ENCODE measurements at regions not wholly inside any gene's neighbourhood (a gene's known extent, or its start where the extent isn't known, plus 50 kb on each side); places are given as distances from the start of the nearest gene placed in this dataset.

GRCh38 chr4:62199291-62199810 lies 999.2 kb downstream of the ADGRL3 start:
- Histone ChIP-seq H3K4me1 (no peaks in the 10 kb centered on the region), H3K27me3 (no peaks in the 10 kb centered on the region), H3K27ac (no peak overlapping the region), H3K4me3 (no peak overlapping the region), H3K36me3 (no peaks in the 10 kb centered on the region), H3K9me3 (no peaks in the 10 kb centered on the region)
- DNase-seq (ENCODE audit: extremely low spot score in 2 of 2) = no peak
- intact Hi-C loops (cut with DNase I) = no loop called here
- no peak for TF ChIP-seq POLR2A (IDR thresholded peaks at IDR 0.05)
- TF ChIP-seq CTCF (IDR thresholded peaks at IDR 0.05) = no peak
- no peak for TF ChIP-seq POLR2AphosphoS5 (IDR thresholded peaks at IDR 0.05; ENCODE audit: insufficient read depth in 1 of 2, low read depth in 1 of 2)

GRCh38 chr4:62196338-62196737 lies 996.2 kb downstream of the ADGRL3 start:
- no peak for DNase-seq (ENCODE audit: extremely low spot score in 2 of 2)
- intact Hi-C loops (cut with DNase I) = no loop called here
- Histone ChIP-seq H3K4me3 (no peak overlapping the region), H3K36me3 (no peaks in the 10 kb centered on the region), H3K27me3 (no peaks in the 10 kb centered on the region), H3K4me1 (no peaks in the 10 kb centered on the region), H3K27ac (no peak overlapping the region), H3K9me3 (no peaks in the 10 kb centered on the region)
- TF ChIP-seq POLR2A (IDR thresholded peaks at IDR 0.05) (no peak), POLR2AphosphoS5 (IDR thresholded peaks at IDR 0.05; ENCODE audit: insufficient read depth in 1 of 2, low read depth in 1 of 2) (no peak), CTCF (IDR thresholded peaks at IDR 0.05) (no peak)

GRCh38 chr4:62194342-62194741 lies 994.2 kb downstream of the ADGRL3 start:
- intact Hi-C loops (cut with DNase I) = no loop called here

GRCh38 chr4:62193761-62194160 lies 993.6 kb downstream of the ADGRL3 start:
- TF ChIP-seq POLR2A (IDR thresholded peaks at IDR 0.05) (no peak), POLR2AphosphoS5 (IDR thresholded peaks at IDR 0.05; ENCODE audit: insufficient read depth in 1 of 2, low read depth in 1 of 2) (no peak), CTCF (IDR thresholded peaks at IDR 0.05) (no peak)
- Histone ChIP-seq H3K27ac (no peak overlapping the region), H3K36me3 (no peaks in the 10 kb centered on the region)

More at GRCh38 chr4:62194342-62194741, 994.2 kb downstream of the ADGRL3 start:
- H3K36me3 ChIP-seq = no peaks in the 10 kb centered on the region
- H3K27me3 ChIP-seq = no peaks in the 10 kb centered on the region
- H3K27ac ChIP-seq = no peak overlapping the region
- H3K9me3 ChIP-seq = no peaks in the 10 kb centered on the region
- H3K4me1 ChIP-seq = no peaks in the 10 kb centered on the region
- TF ChIP-seq CTCF (IDR thresholded peaks at IDR 0.05) (no peak), POLR2A (IDR thresholded peaks at IDR 0.05) (no peak), POLR2AphosphoS5 (IDR thresholded peaks at IDR 0.05; ENCODE audit: insufficient read depth in 1 of 2, low read depth in 1 of 2) (no peak)
- DNase-seq (ENCODE audit: extremely low spot score in 2 of 2) = no peak
- H3K4me3 ChIP-seq = no peak overlapping the region

GRCh38 chr4:62191451-62192240 lies 991.5 kb downstream of the ADGRL3 start:
- Histone ChIP-seq H3K27ac (no peak overlapping the region), H3K4me3 (no peak overlapping the region), H3K36me3 (no peaks in the 10 kb centered on the region), H3K27me3 (no peaks in the 10 kb centered on the region), H3K9me3 (no peaks in the 10 kb centered on the region), H3K4me1 (no peaks in the 10 kb centered on the region)
- TF ChIP-seq CTCF (IDR thresholded peaks at IDR 0.05) (no peak), POLR2A (IDR thresholded peaks at IDR 0.05) (no peak), POLR2AphosphoS5 (IDR thresholded peaks at IDR 0.05; ENCODE audit: insufficient read depth in 1 of 2, low read depth in 1 of 2) (no peak)
- intact Hi-C loops (cut with DNase I) = no loop called here
- DNase-seq (ENCODE audit: extremely low spot score in 2 of 2) = no peak

More at GRCh38 chr4:62193761-62194160, 993.6 kb downstream of the ADGRL3 start:
- H3K9me3 ChIP-seq = no peaks in the 10 kb centered on the region
- no peaks in the 10 kb centered on the region for H3K4me1 ChIP-seq
- no peaks in the 10 kb centered on the region for H3K27me3 ChIP-seq
- no peak for DNase-seq (ENCODE audit: extremely low spot score in 2 of 2)
- intact Hi-C loops (cut with DNase I) = no loop called here
- no peak overlapping the region for H3K4me3 ChIP-seq
